ENCODE measurements at regions not wholly inside any gene's neighbourhood (a gene's known extent, or its start where the extent isn't known, plus 50 kb on each side); places are given as distances from the start of the nearest gene placed in this dataset.
A peak's percentile ranks its signal among the peaks of the same experiment; 100 is the strongest.

- Histone ChIP-seq H3K9me3 (ENCODE audit: control insufficient read depth, low read length) (no peaks in the 10 kb centered on the region), H3K4me1 (peaks cover 51% of the 10 kb centered on the region), H3K9ac (no peak overlapping the region), H3K4me3 (ENCODE audit: low read depth, low read length) (no peak overlapping the region), H3K36me3 (ENCODE audit: control insufficient read depth, insufficient read depth, low read length) (no peaks in the 10 kb centered on the region), H3K27ac (peak overlapping the region; percentile 85), H3K27me3 (ENCODE audit: control insufficient read depth, insufficient read depth, low read length) (no peaks in the 10 kb centered on the region), H3K4me2 (ENCODE audit: low read length) (peak overlapping the region; percentile 56), H3K79me2 (no peaks in the 10 kb centered on the region), H2AFZ (peak overlapping the region; percentile 65)
- TF ChIP-seq, protein P1, sequence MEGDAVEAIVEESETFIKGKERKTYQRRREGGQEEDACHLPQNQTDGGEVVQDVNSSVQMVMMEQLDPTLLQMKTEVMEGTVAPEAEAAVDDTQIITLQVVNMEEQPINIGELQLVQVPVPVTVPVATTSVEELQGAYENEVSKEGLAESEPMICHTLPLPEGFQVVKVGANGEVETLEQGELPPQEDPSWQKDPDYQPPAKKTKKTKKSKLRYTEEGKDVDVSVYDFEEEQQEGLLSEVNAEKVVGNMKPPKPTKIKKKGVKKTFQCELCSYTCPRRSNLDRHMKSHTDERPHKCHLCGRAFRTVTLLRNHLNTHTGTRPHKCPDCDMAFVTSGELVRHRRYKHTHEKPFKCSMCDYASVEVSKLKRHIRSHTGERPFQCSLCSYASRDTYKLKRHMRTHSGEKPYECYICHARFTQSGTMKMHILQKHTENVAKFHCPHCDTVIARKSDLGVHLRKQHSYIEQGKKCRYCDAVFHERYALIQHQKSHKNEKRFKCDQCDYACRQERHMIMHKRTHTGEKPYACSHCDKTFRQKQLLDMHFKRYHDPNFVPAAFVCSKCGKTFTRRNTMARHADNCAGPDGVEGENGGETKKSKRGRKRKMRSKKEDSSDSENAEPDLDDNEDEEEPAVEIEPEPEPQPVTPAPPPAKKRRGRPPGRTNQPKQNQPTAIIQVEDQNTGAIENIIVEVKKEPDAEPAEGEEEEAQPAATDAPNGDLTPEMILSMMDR (IDR thresholded peaks at IDR 0.05): no peak
Observed at GRCh38 chr12:3923021-3923420, 49.8 kb upstream of the PARP11 start.

All from parathyroid adenoma (tissue), 2 donors.